LNCaP clone FGC (cell line): ENCODE measurements at regions not wholly inside any gene's neighbourhood (a gene's known extent, or its start where the extent isn't known, plus 50 kb on each side); places are given as distances from the start of the nearest gene placed in this dataset.
"Not testable (repeated sequence)": the region's sequence is repeated elsewhere in the genome, so short reads cannot be mapped to it uniquely, and the experiment has no call there.

Experiments used
- DNase-seq: peaks from one replicate; pipeline ENCODE4 v3.0.0-alpha.2; 2011; ENCODE audit warnings: low read depth
- H3K4me3 ChIP-seq: 2 replicates; pipeline ENCODE4 v1.5.1; 2011; ENCODE audit warnings: mild to moderate bottlenecking, low read depth, low read length, control low read depth
- TF ChIP-seq, protein P1 (sequence below): IDR thresholded peaks from 2 replicates; pipeline ENCODE4 v1.5.1; 2012; ENCODE audit warnings: mild to moderate bottlenecking; ENCODE audit not compliant: control insufficient read depth, insufficient read depth; ENCODE audit errors: extremely low read depth

- no peak for DNase-seq
- no peak overlapping the region for H3K4me3 ChIP-seq
- TF ChIP-seq, protein P1, sequence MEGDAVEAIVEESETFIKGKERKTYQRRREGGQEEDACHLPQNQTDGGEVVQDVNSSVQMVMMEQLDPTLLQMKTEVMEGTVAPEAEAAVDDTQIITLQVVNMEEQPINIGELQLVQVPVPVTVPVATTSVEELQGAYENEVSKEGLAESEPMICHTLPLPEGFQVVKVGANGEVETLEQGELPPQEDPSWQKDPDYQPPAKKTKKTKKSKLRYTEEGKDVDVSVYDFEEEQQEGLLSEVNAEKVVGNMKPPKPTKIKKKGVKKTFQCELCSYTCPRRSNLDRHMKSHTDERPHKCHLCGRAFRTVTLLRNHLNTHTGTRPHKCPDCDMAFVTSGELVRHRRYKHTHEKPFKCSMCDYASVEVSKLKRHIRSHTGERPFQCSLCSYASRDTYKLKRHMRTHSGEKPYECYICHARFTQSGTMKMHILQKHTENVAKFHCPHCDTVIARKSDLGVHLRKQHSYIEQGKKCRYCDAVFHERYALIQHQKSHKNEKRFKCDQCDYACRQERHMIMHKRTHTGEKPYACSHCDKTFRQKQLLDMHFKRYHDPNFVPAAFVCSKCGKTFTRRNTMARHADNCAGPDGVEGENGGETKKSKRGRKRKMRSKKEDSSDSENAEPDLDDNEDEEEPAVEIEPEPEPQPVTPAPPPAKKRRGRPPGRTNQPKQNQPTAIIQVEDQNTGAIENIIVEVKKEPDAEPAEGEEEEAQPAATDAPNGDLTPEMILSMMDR = no peak
Measured at GRCh38 chr3:87446849-87447387, 170.5 kb upstream of the POU1F1 start.

- DNase-seq = no peak
- H3K4me3 ChIP-seq = no peak overlapping the region
- TF ChIP-seq, protein P1 = no peak
Measured at GRCh38 chr3:87442470-87442869, 166.1 kb upstream of the POU1F1 start.

DNA sequence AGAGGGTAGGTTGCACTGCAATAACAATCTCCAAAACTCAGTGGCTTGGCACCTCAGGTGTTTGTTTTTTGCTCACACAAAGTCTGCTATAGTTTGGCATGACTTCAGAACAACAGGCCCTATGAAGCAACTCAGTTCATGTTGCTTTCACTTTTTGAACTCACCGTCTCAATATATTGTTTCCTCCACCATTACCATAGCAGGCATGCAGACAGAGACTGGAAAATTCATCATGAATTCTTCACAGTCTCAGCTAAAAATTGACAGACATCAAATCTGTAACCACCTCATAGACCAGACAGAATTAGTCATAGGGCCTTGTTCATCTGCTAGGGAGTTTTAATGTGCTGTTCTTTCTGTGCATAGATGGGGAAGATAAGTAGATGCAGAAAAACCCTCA is 161.4 kb upstream of the POU1F1 start:
- DNase-seq = no peak
- H3K4me3 ChIP-seq = no peak overlapping the region
- TF ChIP-seq, protein P1 = no peak

DNA sequence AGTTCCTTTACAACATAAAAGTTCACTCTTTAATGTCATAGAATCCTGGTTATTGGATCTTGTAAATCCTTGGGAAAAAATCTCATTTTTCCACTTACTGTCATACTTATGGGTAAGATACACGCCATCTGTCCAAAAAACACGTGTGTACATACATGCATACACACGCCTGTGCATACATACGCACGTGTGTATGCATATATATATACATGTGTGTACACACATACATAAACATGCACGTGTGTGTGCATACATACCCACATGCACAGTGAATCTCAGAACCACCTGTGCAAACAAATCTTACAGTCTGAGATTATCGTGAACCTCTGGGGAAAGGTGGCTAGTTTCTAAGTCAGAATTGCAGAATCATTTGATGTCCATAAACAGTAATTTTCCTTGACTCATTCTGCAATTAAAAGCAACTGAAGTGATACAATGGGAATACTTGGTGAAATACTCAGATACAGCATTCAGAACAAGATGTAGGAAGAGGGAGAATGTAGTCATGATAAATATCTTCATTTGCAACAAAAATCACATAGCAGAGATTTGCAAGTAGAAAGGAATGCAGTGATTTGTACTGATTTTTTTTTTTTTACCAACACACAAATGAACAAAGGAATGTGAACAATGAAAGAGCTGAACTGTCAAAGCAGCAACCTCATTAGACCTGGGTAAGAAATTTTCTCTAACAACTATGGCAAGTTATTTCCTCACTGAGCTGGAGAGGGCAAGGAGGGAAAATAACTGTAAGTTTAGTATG is 160.6 kb upstream of the POU1F1 start:
- DNase-seq = no peak
- no peak overlapping the region for H3K4me3 ChIP-seq
- TF ChIP-seq, protein P1 = no peak

DNA sequence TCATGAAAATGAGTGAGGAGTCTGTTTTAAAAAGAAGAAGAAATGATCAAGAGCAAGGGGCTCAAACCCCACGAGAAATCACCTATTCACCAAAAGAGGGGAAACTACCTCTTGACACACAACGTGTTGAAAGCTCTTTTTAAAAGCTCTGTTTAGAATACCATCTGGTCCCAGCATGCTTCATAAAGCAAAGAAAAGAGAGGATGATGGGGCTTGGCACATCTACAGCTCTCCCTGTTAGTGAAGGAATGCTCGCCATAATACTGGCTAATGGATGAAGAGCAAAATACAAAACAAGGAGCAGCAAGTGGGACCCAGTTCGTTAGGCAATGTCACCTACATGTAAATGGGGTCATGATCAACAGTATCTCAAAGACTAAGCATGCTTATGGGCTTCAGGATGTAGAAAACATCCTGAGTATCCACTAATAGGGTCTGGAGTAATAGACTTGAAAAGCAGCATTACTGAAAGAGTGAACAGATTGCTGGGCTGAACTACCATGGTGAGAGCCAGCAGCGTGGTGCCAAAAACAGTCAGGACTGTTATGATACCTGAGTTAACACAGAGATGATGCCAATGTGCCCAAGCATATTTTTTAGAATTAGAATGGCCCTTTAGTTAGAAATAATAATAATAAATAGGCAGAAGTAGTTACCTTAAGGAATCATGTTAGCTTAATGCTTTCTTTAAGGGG is 159.7 kb upstream of the POU1F1 start:
- DNase-seq = no peak
- TF ChIP-seq, protein P1 = no peak
- H3K4me3 ChIP-seq = no peak overlapping the region

DNA sequence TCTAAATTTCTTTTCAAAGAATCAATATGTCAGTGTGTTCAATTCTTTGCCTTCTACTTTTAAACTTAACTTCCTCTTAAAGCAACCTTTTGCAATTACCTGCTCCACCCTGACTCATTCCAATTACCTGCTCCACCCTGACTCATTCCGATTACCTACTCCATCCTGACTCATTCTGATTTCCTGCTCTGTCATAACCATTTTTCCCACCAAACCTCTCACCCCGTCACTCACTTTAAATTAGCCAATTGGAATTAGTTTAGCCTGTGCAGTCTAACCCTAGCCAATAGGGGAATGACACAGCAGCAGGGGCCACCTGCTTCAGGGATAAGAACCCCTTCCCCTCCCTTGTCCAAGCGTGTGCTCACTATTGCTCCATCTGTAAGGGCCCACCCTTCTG is 157.1 kb upstream of the POU1F1 start:
- H3K4me3 ChIP-seq, DNase-seq: not testable (repeated sequence)

GRCh38 chr3:87426918-87427317 is 150.5 kb upstream of the POU1F1 start:
- DNase-seq = no peak
- H3K4me3 ChIP-seq = no peak overlapping the region
- TF ChIP-seq, protein P1 = no peak
